CD4-positive, alpha-beta T cell (primary cell): ENCODE measurements at regions not wholly inside any gene's neighbourhood (a gene's known extent, or its start where the extent isn't known, plus 50 kb on each side); places are given as distances from the start of the nearest gene placed in this dataset.

Source experiments
- ATAC-seq: fragments of 200-7000 bp; cut with Tn5 transposase; one replicate; pipeline ENCODE4 v1.10.0; 2022; ENCODE audit warnings: mild to moderate bottlenecking; ENCODE audit not compliant: poor library complexity
- CTCF ChIA-PET: fragments of 350-600 bp; sonication (Branson Sonifier 250); formaldehyde crosslinking; loops from one replicate; lab custom pipeline; 2021; ENCODE audit warnings: antibody characterized with exemption, inconsistent platforms; lab: Charles Lee
- POLR2A ChIA-PET: fragments of 350-600 bp; sonication (Branson Sonifier 250); formaldehyde crosslinking; loops from one replicate; lab custom pipeline; 2021; ENCODE audit warnings: antibody characterized with exemption, inconsistent platforms; lab: Charles Lee
- DNase-seq, 14 experiments: peaks; one replicate each; pipeline ENCODE4 v3.0.0-alpha.2; 2013 to 2020; ENCODE audit warnings: mixed read lengths in 2 of 14
- H3K27ac ChIP-seq, 2 donors: one replicate each; pipeline versions ENCODE4 v1.5.1 to v1.7.0; 2013; ENCODE audit warnings: low read length in 2 of 2, low read depth in 1 of 2, mild to moderate bottlenecking in 1 of 2
- H3K27me3 ChIP-seq, 2 experiments: 1 replicate in 1 of 2; 2 replicates in 1 of 2; pipeline versions ENCODE4 v1.6.1 to v1.7.0; 2013; ENCODE audit warnings: low read length in 2 of 2, control low read depth in 1 of 2, mild to moderate bottlenecking in 1 of 2, moderate library complexity in 1 of 2; ENCODE audit not compliant: insufficient read depth in 2 of 2, control insufficient read depth in 1 of 2
- H3K36me3 ChIP-seq: one replicate; pipeline ENCODE4 v1.6.1; 2013; ENCODE audit warnings: low read length, control low read depth; ENCODE audit not compliant: insufficient read depth
- H3K4me1 ChIP-seq: one replicate; pipeline ENCODE4 v1.6.1; 2013; ENCODE audit warnings: low read length, control low read depth; ENCODE audit not compliant: insufficient read depth
- H3K4me3 ChIP-seq: one replicate; pipeline ENCODE4 v1.5.1; 2013; ENCODE audit warnings: mild to moderate bottlenecking, low read length, moderate library complexity
- H3K9me3 ChIP-seq, 2 experiments: 1 replicate in 1 of 2; 2 replicates in 1 of 2; pipeline versions ENCODE4 v1.6.1 to v1.7.0; 2013; ENCODE audit warnings: low read length in 2 of 2, mild to moderate bottlenecking in 2 of 2, control low read depth in 1 of 2, moderate library complexity in 1 of 2; ENCODE audit not compliant: control insufficient read depth in 1 of 2, insufficient read depth in 1 of 2
- H3K27ac Mint-ChIP-seq: one replicate; pipeline ENCODE4 v1.8.0; 2020; ENCODE audit warnings: mixed read lengths
- H3K27me3 Mint-ChIP-seq: one replicate; pipeline ENCODE4 v1.8.0; 2021; ENCODE audit warnings: mixed read lengths
- H3K36me3 Mint-ChIP-seq: one replicate; pipeline ENCODE4 v1.8.0; 2021; ENCODE audit warnings: low read depth, mixed read lengths
- H3K4me1 Mint-ChIP-seq: one replicate; pipeline ENCODE4 v1.8.0; 2021; ENCODE audit warnings: low read depth, mixed read lengths
- H3K4me3 Mint-ChIP-seq: one replicate; pipeline ENCODE4 v1.8.0; 2020; ENCODE audit warnings: mild to moderate bottlenecking, mixed read lengths
- H3K9me3 Mint-ChIP-seq: one replicate; pipeline ENCODE4 v1.8.0; 2020; ENCODE audit warnings: mixed read lengths
- intact Hi-C, 2 experiments: fragments of 100-400 bp; cut with DNase I in 1 of 2; cut with micrococcal nuclease in 1 of 2; formaldehyde crosslinking; loops; one replicate each; pipeline versions ENCODE4 v1.15.1 to v1.9.0; 2023 to 2025; cut with DNase I, micrococcal nuclease
- TF ChIP-seq, protein P1 (sequence below): fragments of 200-600 bp; IDR thresholded peaks from one replicate; pipeline ENCODE4 v1.8.0; 2022; ENCODE audit warnings: antibody characterized with exemption, mild to moderate bottlenecking

DNA sequence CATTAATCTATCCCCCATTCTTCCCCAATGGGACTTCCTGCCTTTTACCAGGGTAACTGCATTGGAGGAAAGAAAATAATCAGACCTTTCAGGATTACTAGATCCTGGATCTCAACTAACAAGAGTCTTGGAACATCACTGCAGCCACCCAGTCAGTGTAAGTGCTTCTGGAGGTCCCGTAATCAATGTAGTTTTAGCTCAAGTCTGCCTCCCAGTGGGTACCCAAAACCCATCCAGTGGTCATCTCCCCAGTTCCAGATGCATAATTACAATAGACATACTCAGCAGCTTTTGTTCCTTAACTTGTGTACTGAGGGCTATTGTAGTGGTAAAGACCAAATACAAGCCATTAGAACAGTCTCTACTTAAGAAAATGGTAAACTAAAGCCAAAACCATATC, 319.1 kb downstream of the GPATCH2 start:
- ATAC-seq (no peak), DNase-seq (no peak)
- Histone ChIP-seq H3K9me3 (peaks cover 0 to 5% of the 10 kb centered on the region in 2 experiments), H3K27ac (no peak overlapping the region), H3K4me1 (no peaks in the 10 kb centered on the region), H3K27me3 (no peaks in the 10 kb centered on the region), H3K4me3 (no peak overlapping the region), H3K36me3 (no peaks in the 10 kb centered on the region)
- intact Hi-C loops, result no loop called here
- H3K4me1 Mint-ChIP-seq, result no peaks in the 10 kb centered on the region
- TF ChIP-seq, protein P1, sequence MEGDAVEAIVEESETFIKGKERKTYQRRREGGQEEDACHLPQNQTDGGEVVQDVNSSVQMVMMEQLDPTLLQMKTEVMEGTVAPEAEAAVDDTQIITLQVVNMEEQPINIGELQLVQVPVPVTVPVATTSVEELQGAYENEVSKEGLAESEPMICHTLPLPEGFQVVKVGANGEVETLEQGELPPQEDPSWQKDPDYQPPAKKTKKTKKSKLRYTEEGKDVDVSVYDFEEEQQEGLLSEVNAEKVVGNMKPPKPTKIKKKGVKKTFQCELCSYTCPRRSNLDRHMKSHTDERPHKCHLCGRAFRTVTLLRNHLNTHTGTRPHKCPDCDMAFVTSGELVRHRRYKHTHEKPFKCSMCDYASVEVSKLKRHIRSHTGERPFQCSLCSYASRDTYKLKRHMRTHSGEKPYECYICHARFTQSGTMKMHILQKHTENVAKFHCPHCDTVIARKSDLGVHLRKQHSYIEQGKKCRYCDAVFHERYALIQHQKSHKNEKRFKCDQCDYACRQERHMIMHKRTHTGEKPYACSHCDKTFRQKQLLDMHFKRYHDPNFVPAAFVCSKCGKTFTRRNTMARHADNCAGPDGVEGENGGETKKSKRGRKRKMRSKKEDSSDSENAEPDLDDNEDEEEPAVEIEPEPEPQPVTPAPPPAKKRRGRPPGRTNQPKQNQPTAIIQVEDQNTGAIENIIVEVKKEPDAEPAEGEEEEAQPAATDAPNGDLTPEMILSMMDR, result no peak
- ChIA-PET POLR2A (no interaction called here), CTCF (no interaction called here)
- no peak overlapping the region for H3K4me3 Mint-ChIP-seq
- H3K9me3 Mint-ChIP-seq, result no peaks in the 10 kb centered on the region
- no peak overlapping the region for H3K27ac Mint-ChIP-seq
- no peaks in the 10 kb centered on the region for H3K36me3 Mint-ChIP-seq
- H3K27me3 Mint-ChIP-seq, result no peaks in the 10 kb centered on the region

DNA sequence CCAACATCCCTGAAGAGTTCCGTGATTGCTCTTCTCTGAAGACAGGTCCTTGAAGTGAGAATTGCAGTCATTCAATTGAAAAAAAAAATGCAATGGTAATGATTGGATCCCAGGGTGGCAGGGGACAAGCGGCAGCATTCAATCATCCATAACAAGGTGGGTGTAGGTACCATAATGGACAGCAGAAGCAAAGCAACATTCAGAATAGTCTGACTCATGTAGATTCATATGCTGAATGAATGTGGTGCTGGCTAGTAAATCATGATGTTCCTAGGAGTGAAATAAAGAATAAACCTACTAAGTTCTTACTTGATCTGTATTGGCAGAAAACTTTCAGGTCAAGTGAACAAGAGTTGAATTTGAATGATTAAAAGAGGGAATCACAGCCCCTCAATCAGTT, 319.6 kb downstream of the GPATCH2 start:
- TF ChIP-seq, protein P1, result no peak
- ChIA-PET CTCF (no interaction called here), POLR2A (no interaction called here)
- H3K27ac ChIP-seq, result no peak overlapping the region
- DNase-seq, result no peak
- Mint-ChIP-seq H3K4me1 (no peaks in the 10 kb centered on the region), H3K36me3 (no peaks in the 10 kb centered on the region), H3K27ac (no peak overlapping the region), H3K9me3 (peaks cover 2% of the 10 kb centered on the region), H3K4me3 (no peak overlapping the region), H3K27me3 (no peaks in the 10 kb centered on the region)
- no peaks in the 10 kb centered on the region for H3K4me1 ChIP-seq
- ATAC-seq, result no peak
- H3K36me3 ChIP-seq, result no peaks in the 10 kb centered on the region
- intact Hi-C loops, result no loop called here
- no peaks in the 10 kb centered on the region for H3K27me3 ChIP-seq
- peaks cover 0 to 5% of the 10 kb centered on the region in 2 experiments for H3K9me3 ChIP-seq
- no peak overlapping the region for H3K4me3 ChIP-seq

DNA sequence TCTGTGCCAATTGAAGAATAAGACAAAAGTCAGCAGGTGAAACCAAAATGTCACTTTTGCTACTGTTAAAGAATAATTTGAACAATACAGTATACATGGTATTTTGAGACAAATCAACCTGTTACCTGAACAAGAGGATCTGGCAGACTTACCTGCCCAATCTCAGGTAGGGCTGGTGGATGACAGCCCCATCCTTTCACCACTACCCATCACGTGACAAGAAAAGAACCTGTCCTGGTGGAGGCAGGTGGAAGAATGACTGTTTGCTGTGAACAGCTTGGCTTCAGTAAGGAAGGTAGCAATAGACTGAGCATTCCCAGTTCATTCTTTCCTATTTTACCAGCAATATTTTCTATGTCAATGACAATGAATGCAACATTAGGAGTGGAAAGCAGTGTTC, 349.6 kb downstream of the GPATCH2 start:
- Mint-ChIP-seq H3K4me1 (no peaks in the 10 kb centered on the region), H3K36me3 (no peaks in the 10 kb centered on the region), H3K4me3 (no peak overlapping the region), H3K27ac (no peak overlapping the region), H3K27me3 (no peaks in the 10 kb centered on the region), H3K9me3 (no peaks in the 10 kb centered on the region)
- no peak for DNase-seq
- ATAC-seq, result no peak
- no peaks in the 10 kb centered on the region for H3K9me3 ChIP-seq
- H3K27ac ChIP-seq, result no peak overlapping the region
- no peaks in the 10 kb centered on the region for H3K27me3 ChIP-seq
- ChIA-PET CTCF (no interaction called here), POLR2A (no interaction called here)
- H3K4me3 ChIP-seq, result no peak overlapping the region
- H3K36me3 ChIP-seq, result no peaks in the 10 kb centered on the region
- no peaks in the 10 kb centered on the region for H3K4me1 ChIP-seq
- TF ChIP-seq, protein P1, result no peak
- intact Hi-C loops, result no loop called here
